DND-41 (cell line): ENCODE measurements at regions not wholly inside any gene's neighbourhood (a gene's known extent, or its start where the extent isn't known, plus 50 kb on each side); places are given as distances from the start of the nearest gene placed in this dataset.
A peak's percentile ranks its signal among the peaks of the same experiment; 100 is the strongest.

Experiments
- EZH2 ChIP-seq: IDR thresholded peaks from 3 replicates; pipeline ENCODE4 v1.6.1; 2012; ENCODE audit warnings: borderline replicate concordance, low read depth, mild to moderate bottlenecking, moderate library complexity, low read length, inconsistent platforms; ENCODE audit not compliant: severe bottlenecking
- TF ChIP-seq, protein P1 (sequence below): IDR thresholded peaks from 2 replicates; pipeline ENCODE4 v1.5.1; 2012; ENCODE audit warnings: borderline replicate concordance, low read length, moderate library complexity, mild to moderate bottlenecking; ENCODE audit not compliant: poor library complexity, severe bottlenecking; ENCODE audit errors: extremely low read depth

DNA sequence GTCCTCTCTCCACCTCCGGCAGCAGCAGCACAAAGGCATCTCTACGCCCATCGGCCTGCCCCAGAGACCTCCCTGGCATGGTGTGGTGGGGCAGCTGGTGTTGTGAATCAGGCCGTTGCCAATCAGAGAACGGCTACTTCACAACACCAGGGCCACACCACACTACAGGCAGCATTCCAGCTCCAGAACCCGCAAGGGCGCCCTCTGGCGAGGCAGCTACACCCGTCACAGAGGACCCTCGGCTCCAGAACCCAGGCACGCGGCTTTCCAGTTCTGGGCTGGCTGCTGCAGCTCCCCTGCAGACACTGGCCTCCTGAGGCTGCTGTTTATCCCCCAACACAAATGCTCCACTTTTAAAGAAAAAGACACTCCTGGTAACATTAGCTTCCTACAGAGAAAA, 127.5 kb upstream of the TOPAZ1 start:
- TF ChIP-seq, protein P1, sequence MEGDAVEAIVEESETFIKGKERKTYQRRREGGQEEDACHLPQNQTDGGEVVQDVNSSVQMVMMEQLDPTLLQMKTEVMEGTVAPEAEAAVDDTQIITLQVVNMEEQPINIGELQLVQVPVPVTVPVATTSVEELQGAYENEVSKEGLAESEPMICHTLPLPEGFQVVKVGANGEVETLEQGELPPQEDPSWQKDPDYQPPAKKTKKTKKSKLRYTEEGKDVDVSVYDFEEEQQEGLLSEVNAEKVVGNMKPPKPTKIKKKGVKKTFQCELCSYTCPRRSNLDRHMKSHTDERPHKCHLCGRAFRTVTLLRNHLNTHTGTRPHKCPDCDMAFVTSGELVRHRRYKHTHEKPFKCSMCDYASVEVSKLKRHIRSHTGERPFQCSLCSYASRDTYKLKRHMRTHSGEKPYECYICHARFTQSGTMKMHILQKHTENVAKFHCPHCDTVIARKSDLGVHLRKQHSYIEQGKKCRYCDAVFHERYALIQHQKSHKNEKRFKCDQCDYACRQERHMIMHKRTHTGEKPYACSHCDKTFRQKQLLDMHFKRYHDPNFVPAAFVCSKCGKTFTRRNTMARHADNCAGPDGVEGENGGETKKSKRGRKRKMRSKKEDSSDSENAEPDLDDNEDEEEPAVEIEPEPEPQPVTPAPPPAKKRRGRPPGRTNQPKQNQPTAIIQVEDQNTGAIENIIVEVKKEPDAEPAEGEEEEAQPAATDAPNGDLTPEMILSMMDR: peak; percentile 35
- no peak for TF ChIP-seq EZH2
